Breast epithelium (tissue), 4 donors: ENCODE measurements at regions not wholly inside any gene's neighbourhood (a gene's known extent, or its start where the extent isn't known, plus 50 kb on each side); places are given as distances from the start of the nearest gene placed in this dataset.

Source experiments
- DNase-seq, 2 donors: peaks; one replicate each; pipeline ENCODE4 v3.0.0-alpha.2; 2019; ENCODE audit warnings: low spot score in 2 of 2
- H3K27ac ChIP-seq, 2 donors: fragments of 200-600 bp; sonication (generic) in 1 of 2; one replicate each; pipeline ENCODE4 v1.5.1; 2016 to 2019; ENCODE audit warnings: mild to moderate bottlenecking in 1 of 2
- H3K27me3 ChIP-seq, 2 donors: fragments of 200-600 bp; sonication (generic) in 1 of 2; one replicate each; pipeline versions ENCODE4 v1.5.1 to v1.6.0; 2017 to 2019; ENCODE audit warnings: control low read depth in 1 of 2, mild to moderate bottlenecking in 1 of 2
- H3K36me3 ChIP-seq: fragments of 200-600 bp; one replicate; pipeline ENCODE4 v1.5.1; 2019
- H3K4me1 ChIP-seq, 2 donors: fragments of 200-600 bp; sonication (generic); one replicate each; pipeline ENCODE4 v1.5.1; 2016 to 2019; ENCODE audit warnings: control low read depth in 1 of 2
- H3K4me3 ChIP-seq, 3 donors: fragments of 200-600 bp; sonication (generic); 1 replicate in 2 of 3; 2 replicates in 1 of 3; pipeline ENCODE4 v1.5.1; 2016 to 2019; ENCODE audit warnings: mild to moderate bottlenecking in 3 of 3, moderate library complexity in 2 of 3
- H3K9me3 ChIP-seq, 2 donors: fragments of 200-600 bp; sonication (generic) in 1 of 2; one replicate each; pipeline ENCODE4 v1.5.1; 2016 to 2019; ENCODE audit warnings: control low read depth in 1 of 2
- POLR2A ChIP-seq: fragments of 450-650 bp; IDR thresholded peaks from one replicate; pipeline ENCODE4 v1.6.1; 2016; ENCODE audit warnings: antibody characterized with exemption, mild to moderate bottlenecking, moderate library complexity
- POLR2AphosphoS5 ChIP-seq, 3 donors: sonication (generic); formaldehyde crosslinking; IDR thresholded peaks; one replicate each; pipeline ENCODE4 v1.6.1; 2017; ENCODE audit warnings: antibody characterized with exemption in 3 of 3
- intact Hi-C: fragments of 100-400 bp; cut with DNase I; formaldehyde crosslinking; loops from one replicate; pipeline ENCODE4 v1.15.1; 2023; ENCODE audit warnings: low total_unique reads
- TF ChIP-seq, protein P1 (sequence below), 3 donors: fragments of 450-650 bp; IDR thresholded peaks; one replicate each; pipeline ENCODE4 v1.5.1; 2016 to 2017; ENCODE audit warnings: antibody characterized with exemption in 3 of 3, mild to moderate bottlenecking in 3 of 3, moderate library complexity in 3 of 3

DNA sequence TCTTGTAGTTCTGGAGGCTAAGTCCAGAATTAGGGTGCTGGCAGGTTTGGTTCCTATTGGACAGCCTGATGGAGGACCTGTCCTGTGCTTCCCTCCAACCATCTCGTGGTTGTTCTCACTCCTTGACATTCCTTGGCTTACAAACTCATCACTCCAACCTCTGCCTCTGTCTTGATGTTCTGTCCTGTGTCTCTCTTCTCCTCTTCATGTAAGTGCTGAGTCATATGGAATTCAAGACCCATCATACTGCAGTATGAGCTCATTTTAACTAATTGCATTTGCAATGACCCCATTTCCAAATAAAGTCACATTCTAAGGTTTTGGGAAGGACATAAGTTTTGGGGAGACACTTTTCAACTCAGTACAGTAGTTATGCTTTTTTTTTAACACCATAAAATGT, 374.7 kb downstream of the TRIB2 start:
- intact Hi-C loops, result no loop called here
- no peak for DNase-seq
- H3K27me3 ChIP-seq, result no peaks in the 10 kb centered on the region
- H3K4me3 ChIP-seq, result no peak overlapping the region
- H3K36me3 ChIP-seq, result no peaks in the 10 kb centered on the region
- H3K27ac ChIP-seq, result no peak overlapping the region
- H3K4me1 ChIP-seq, result no peaks in the 10 kb centered on the region
- no peaks in the 10 kb centered on the region for H3K9me3 ChIP-seq
- TF ChIP-seq POLR2AphosphoS5 (IDR thresholded peaks at IDR 0.05) (no peak), POLR2A (no peak)
- TF ChIP-seq, protein P1, sequence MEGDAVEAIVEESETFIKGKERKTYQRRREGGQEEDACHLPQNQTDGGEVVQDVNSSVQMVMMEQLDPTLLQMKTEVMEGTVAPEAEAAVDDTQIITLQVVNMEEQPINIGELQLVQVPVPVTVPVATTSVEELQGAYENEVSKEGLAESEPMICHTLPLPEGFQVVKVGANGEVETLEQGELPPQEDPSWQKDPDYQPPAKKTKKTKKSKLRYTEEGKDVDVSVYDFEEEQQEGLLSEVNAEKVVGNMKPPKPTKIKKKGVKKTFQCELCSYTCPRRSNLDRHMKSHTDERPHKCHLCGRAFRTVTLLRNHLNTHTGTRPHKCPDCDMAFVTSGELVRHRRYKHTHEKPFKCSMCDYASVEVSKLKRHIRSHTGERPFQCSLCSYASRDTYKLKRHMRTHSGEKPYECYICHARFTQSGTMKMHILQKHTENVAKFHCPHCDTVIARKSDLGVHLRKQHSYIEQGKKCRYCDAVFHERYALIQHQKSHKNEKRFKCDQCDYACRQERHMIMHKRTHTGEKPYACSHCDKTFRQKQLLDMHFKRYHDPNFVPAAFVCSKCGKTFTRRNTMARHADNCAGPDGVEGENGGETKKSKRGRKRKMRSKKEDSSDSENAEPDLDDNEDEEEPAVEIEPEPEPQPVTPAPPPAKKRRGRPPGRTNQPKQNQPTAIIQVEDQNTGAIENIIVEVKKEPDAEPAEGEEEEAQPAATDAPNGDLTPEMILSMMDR (IDR thresholded peaks at IDR 0.05), result no peak

GRCh38 chr2:13091861-13092378, 375.2 kb downstream of the TRIB2 start:
- no peaks in the 10 kb centered on the region for H3K36me3 ChIP-seq
- no peaks in the 10 kb centered on the region for H3K27me3 ChIP-seq
- H3K9me3 ChIP-seq, result no peaks in the 10 kb centered on the region
- no peaks in the 10 kb centered on the region for H3K4me1 ChIP-seq
- TF ChIP-seq, protein P1 (IDR thresholded peaks at IDR 0.05), result no peak
- TF ChIP-seq POLR2A (no peak), POLR2AphosphoS5 (IDR thresholded peaks at IDR 0.05) (no peak)
- no peak overlapping the region for H3K4me3 ChIP-seq
- intact Hi-C loops, result no loop called here
- H3K27ac ChIP-seq, result no peak overlapping the region
- DNase-seq, result no peak

- DNase-seq, result no peak
- no peaks in the 10 kb centered on the region for H3K36me3 ChIP-seq
- H3K4me3 ChIP-seq, result no peak overlapping the region
Measured at GRCh38 chr2:13093416-13093991, 376.8 kb downstream of the TRIB2 start.

GRCh38 chr2:13102397-13103063, 385.8 kb downstream of the TRIB2 start:
- no peaks in the 10 kb centered on the region for H3K36me3 ChIP-seq
- DNase-seq, result no peak
- intact Hi-C loops, result no loop called here
- no peaks in the 10 kb centered on the region for H3K27me3 ChIP-seq
- no peaks in the 10 kb centered on the region for H3K9me3 ChIP-seq
- no peak overlapping the region for H3K4me3 ChIP-seq
- no peaks in the 10 kb centered on the region for H3K4me1 ChIP-seq
- no peak overlapping the region for H3K27ac ChIP-seq
- TF ChIP-seq, protein P1 (IDR thresholded peaks at IDR 0.05), result no peak
- TF ChIP-seq POLR2A (no peak), POLR2AphosphoS5 (IDR thresholded peaks at IDR 0.05) (no peak)

More at GRCh38 chr2:13093416-13093991, 376.8 kb downstream of the TRIB2 start:
- Histone ChIP-seq H3K9me3 (no peaks in the 10 kb centered on the region), H3K27ac (no peak overlapping the region), H3K27me3 (no peaks in the 10 kb centered on the region), H3K4me1 (no peaks in the 10 kb centered on the region)
- TF ChIP-seq POLR2A, result no peak
- TF ChIP-seq, protein P1 (IDR thresholded peaks at IDR 0.05), result no peak
- TF ChIP-seq POLR2AphosphoS5 (IDR thresholded peaks at IDR 0.05), result no peak
- intact Hi-C loops, result no loop called here

GRCh38 chr2:13103151-13103550, 386.4 kb downstream of the TRIB2 start:
- intact Hi-C loops, result no loop called here
- no peak overlapping the region for H3K27ac ChIP-seq
- TF ChIP-seq, protein P1 (IDR thresholded peaks at IDR 0.05), result no peak
- TF ChIP-seq POLR2AphosphoS5 (IDR thresholded peaks at IDR 0.05) (no peak), POLR2A (no peak)
- no peak overlapping the region for H3K4me3 ChIP-seq
- no peak for DNase-seq
- no peaks in the 10 kb centered on the region for H3K27me3 ChIP-seq
- H3K4me1 ChIP-seq, result no peaks in the 10 kb centered on the region
- no peaks in the 10 kb centered on the region for H3K9me3 ChIP-seq
- H3K36me3 ChIP-seq, result no peaks in the 10 kb centered on the region
